ENCODE measurements at regions not wholly inside any gene's neighbourhood (a gene's known extent, or its start where the extent isn't known, plus 50 kb on each side); places are given as distances from the start of the nearest gene placed in this dataset.

GRCh38 chr12:115260762-115261675 lies 577.0 kb upstream of the TBX3 start:
- peaks cover 6 to 8% of the 10 kb centered on the region in 2 experiments for H3K4me1 ChIP-seq (ENCODE audit: control insufficient read depth in 1 of 2, insufficient read depth in 2 of 2, low read length in 2 of 2)
- H2BK5ac ChIP-seq (ENCODE audit: low read depth, low read length, poor library complexity) = no peak overlapping the region
- no peak overlapping the region for H4K91ac ChIP-seq (ENCODE audit: low read depth, low read length)
- WGBS (ENCODE audit: extremely low coverage, insufficient coverage, insufficient read length) = no CpG with 5 or more reads among the region's 7 CpGs
- no peak overlapping the region for H2AK5ac ChIP-seq (ENCODE audit: low read length)
- H3K9ac ChIP-seq (ENCODE audit: low read length) = no peak overlapping the region
- H3K4me2 ChIP-seq (ENCODE audit: low read length) = no peak overlapping the region
- H3K14ac ChIP-seq (ENCODE audit: low read length) = no peak overlapping the region
- H3K79me1 ChIP-seq (ENCODE audit: low read length) = no peaks in the 10 kb centered on the region
- H4K12ac ChIP-seq (ENCODE audit: low read depth, low read length) = no peak overlapping the region
- no peaks in the 10 kb centered on the region for H3K27me3 ChIP-seq (ENCODE audit: insufficient read depth, low read length)
- H3K79me2 ChIP-seq (ENCODE audit: control insufficient read depth, insufficient read depth, low read length, poor library complexity) = no peaks in the 10 kb centered on the region
- H3K18ac ChIP-seq (ENCODE audit: low read length) = no peak overlapping the region
- H2AFZ ChIP-seq (ENCODE audit: insufficient read depth, low read length, poor library complexity) = no peak overlapping the region
- H3K4ac ChIP-seq (ENCODE audit: low read depth, low read length) = no peak overlapping the region
- no peak overlapping the region for H3K4me3 ChIP-seq (ENCODE audit: low read depth, low read length)
- H3K23ac ChIP-seq (ENCODE audit: low read length) = no peak overlapping the region
- no peaks in the 10 kb centered on the region for H3K36me3 ChIP-seq (ENCODE audit: control insufficient read depth in 1 of 2, insufficient read depth in 2 of 2, low read length in 2 of 2)
- no peak overlapping the region for H2BK120ac ChIP-seq (ENCODE audit: insufficient read depth, low read length, poor library complexity)
- no peak overlapping the region for H2BK12ac ChIP-seq (ENCODE audit: low read length)
- DNase-seq = peak in 1 of 2 donors; percentile 3
- H3K9me3 ChIP-seq (ENCODE audit: insufficient read depth, low read depth, low read length) = no peaks in the 10 kb centered on the region
- no peak overlapping the region for H3K27ac ChIP-seq (ENCODE audit: low read depth, low read length)
- H4K8ac ChIP-seq (ENCODE audit: low read depth, low read length) = no peak overlapping the region

DNA sequence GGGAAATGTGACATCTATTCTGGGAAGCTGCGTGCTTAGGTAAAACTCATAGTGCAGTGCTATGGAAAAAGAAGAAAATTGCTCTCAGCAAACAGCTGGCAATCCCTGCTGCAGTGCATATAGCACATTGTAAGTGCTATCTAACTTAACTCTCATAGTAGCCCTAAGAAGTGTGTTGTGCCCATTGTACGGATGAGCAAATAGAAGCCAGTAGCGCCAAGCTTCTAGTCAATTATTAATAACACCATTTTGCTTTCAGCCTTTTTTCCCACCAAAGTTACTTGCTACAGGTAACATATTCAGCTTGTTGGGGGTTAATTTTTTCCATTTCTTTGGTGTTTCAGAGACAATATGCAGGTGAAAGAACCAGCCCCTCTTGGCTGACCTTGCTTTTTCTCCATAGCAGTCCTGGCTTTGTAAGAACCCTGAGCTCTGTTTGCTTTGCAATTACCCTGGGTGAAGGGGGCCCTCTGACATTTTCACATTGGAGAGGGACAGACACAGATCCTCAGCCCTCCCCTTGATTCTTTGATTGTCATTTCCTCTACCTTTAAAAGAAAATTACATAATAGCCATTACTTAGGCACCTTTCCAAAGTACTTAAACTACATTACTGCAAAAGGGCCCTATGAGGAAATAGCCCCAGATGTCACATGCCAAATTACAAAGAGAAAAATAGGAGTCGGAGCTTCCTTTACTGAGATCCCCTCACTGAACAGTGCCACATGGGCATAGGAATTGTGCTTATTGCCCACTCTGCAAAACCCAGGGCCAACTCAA lies 576.2 kb upstream of the TBX3 start:
- Histone ChIP-seq H3K9ac (ENCODE audit: low read length) (no peak overlapping the region), H3K4me1 (ENCODE audit: control insufficient read depth in 1 of 2, insufficient read depth in 2 of 2, low read length in 2 of 2) (peaks cover 6 to 8% of the 10 kb centered on the region in 2 experiments), H3K27ac (ENCODE audit: low read depth, low read length) (no peak overlapping the region), H3K4ac (ENCODE audit: low read depth, low read length) (no peak overlapping the region), H4K91ac (ENCODE audit: low read depth, low read length) (no peak overlapping the region), H3K9me3 (ENCODE audit: insufficient read depth, low read depth, low read length) (no peaks in the 10 kb centered on the region), H3K79me2 (ENCODE audit: control insufficient read depth, insufficient read depth, low read length, poor library complexity) (no peaks in the 10 kb centered on the region), H2AFZ (ENCODE audit: insufficient read depth, low read length, poor library complexity) (no peak overlapping the region), H3K36me3 (ENCODE audit: control insufficient read depth in 1 of 2, insufficient read depth in 2 of 2, low read length in 2 of 2) (no peaks in the 10 kb centered on the region), H3K23ac (ENCODE audit: low read length) (no peak overlapping the region), H3K27me3 (ENCODE audit: insufficient read depth, low read length) (no peaks in the 10 kb centered on the region), H3K4me3 (ENCODE audit: low read depth, low read length) (no peak overlapping the region), H3K18ac (ENCODE audit: low read length) (no peak overlapping the region), H4K8ac (ENCODE audit: low read depth, low read length) (no peak overlapping the region), H3K79me1 (ENCODE audit: low read length) (no peaks in the 10 kb centered on the region), H2BK12ac (ENCODE audit: low read length) (no peak overlapping the region), H2AK5ac (ENCODE audit: low read length) (no peak overlapping the region), H2BK5ac (ENCODE audit: low read depth, low read length, poor library complexity) (no peak overlapping the region), H3K14ac (ENCODE audit: low read length) (no peak overlapping the region), H2BK120ac (ENCODE audit: insufficient read depth, low read length, poor library complexity) (no peak overlapping the region), H4K12ac (ENCODE audit: low read depth, low read length) (no peak overlapping the region), H3K4me2 (ENCODE audit: low read length) (no peak overlapping the region)
- WGBS (ENCODE audit: extremely low coverage, insufficient coverage, insufficient read length) = no CpG with 5 or more reads among the region's 4 CpGs
- DNase-seq = no peak

- Histone ChIP-seq H3K4me2 (ENCODE audit: low read length) (no peak overlapping the region), H3K79me1 (ENCODE audit: low read length) (no peaks in the 10 kb centered on the region), H3K4ac (ENCODE audit: low read depth, low read length) (no peak overlapping the region), H4K8ac (ENCODE audit: low read depth, low read length) (no peak overlapping the region), H2BK12ac (ENCODE audit: low read length) (no peak overlapping the region), H4K12ac (ENCODE audit: low read depth, low read length) (no peak overlapping the region), H2BK120ac (ENCODE audit: insufficient read depth, low read length, poor library complexity) (no peak overlapping the region), H2BK5ac (ENCODE audit: low read depth, low read length, poor library complexity) (no peak overlapping the region), H2AFZ (ENCODE audit: insufficient read depth, low read length, poor library complexity) (no peak overlapping the region), H4K91ac (ENCODE audit: low read depth, low read length) (no peak overlapping the region), H3K36me3 (ENCODE audit: control insufficient read depth in 1 of 2, insufficient read depth in 2 of 2, low read length in 2 of 2) (no peaks in the 10 kb centered on the region), H3K9me3 (ENCODE audit: insufficient read depth, low read depth, low read length) (peaks cover 2% of the 10 kb centered on the region), H2AK5ac (ENCODE audit: low read length) (no peak overlapping the region), H3K9ac (ENCODE audit: low read length) (no peak overlapping the region), H3K4me1 (ENCODE audit: control insufficient read depth in 1 of 2, insufficient read depth in 2 of 2, low read length in 2 of 2) (peaks cover 6 to 8% of the 10 kb centered on the region in 2 experiments), H3K27ac (ENCODE audit: low read depth, low read length) (no peak overlapping the region), H3K18ac (ENCODE audit: low read length) (no peak overlapping the region), H3K79me2 (ENCODE audit: control insufficient read depth, insufficient read depth, low read length, poor library complexity) (no peaks in the 10 kb centered on the region), H3K27me3 (ENCODE audit: insufficient read depth, low read length) (no peaks in the 10 kb centered on the region), H3K4me3 (ENCODE audit: low read depth, low read length) (no peak overlapping the region), H3K23ac (ENCODE audit: low read length) (no peak overlapping the region), H3K14ac (ENCODE audit: low read length) (no peak overlapping the region)
- WGBS (ENCODE audit: extremely low coverage, insufficient coverage, insufficient read length) = no CpG with 5 or more reads among the region's 2 CpGs
- no peak for DNase-seq
Observed at GRCh38 chr12:115257791-115258190, 573.8 kb upstream of the TBX3 start.

DNA sequence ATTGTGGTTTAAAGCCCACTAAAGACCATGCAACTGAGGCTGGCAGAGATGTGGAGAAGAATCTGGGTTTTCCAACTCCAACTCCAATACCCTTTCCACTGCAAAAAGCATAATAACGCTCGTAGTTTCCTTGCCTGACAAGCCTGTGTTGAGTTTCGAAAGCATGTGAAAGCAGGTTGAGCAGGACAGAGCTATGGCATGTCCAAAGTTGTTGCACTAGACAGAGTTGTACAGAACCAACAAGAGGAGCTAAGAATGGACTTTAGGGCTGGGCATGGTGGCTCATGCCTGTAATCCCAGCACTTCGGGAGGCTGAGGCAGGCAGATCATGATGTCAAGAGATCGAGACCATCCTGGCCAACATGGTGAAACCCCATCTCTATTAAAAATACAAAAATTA lies 572.0 kb upstream of the TBX3 start:
- no peaks in the 10 kb centered on the region for H3K79me2 ChIP-seq (ENCODE audit: control insufficient read depth, insufficient read depth, low read length, poor library complexity)
- no peak overlapping the region for H4K8ac ChIP-seq (ENCODE audit: low read depth, low read length)
- H2BK5ac ChIP-seq (ENCODE audit: low read depth, low read length, poor library complexity) = no peak overlapping the region
- H3K4me2 ChIP-seq (ENCODE audit: low read length) = no peak overlapping the region
- no peaks in the 10 kb centered on the region for H3K36me3 ChIP-seq (ENCODE audit: control insufficient read depth in 1 of 2, insufficient read depth in 2 of 2, low read length in 2 of 2)
- no peak overlapping the region for H3K14ac ChIP-seq (ENCODE audit: low read length)
- no peak overlapping the region for H3K4me3 ChIP-seq (ENCODE audit: low read depth, low read length)
- H3K4ac ChIP-seq (ENCODE audit: low read depth, low read length) = no peak overlapping the region
- H3K9ac ChIP-seq (ENCODE audit: low read length) = no peak overlapping the region
- no peak overlapping the region for H3K18ac ChIP-seq (ENCODE audit: low read length)
- no peaks in the 10 kb centered on the region for H3K27me3 ChIP-seq (ENCODE audit: insufficient read depth, low read length)
- no peak overlapping the region for H3K23ac ChIP-seq (ENCODE audit: low read length)
- DNase-seq = no peak
- no peak overlapping the region for H4K91ac ChIP-seq (ENCODE audit: low read depth, low read length)
- H2BK12ac ChIP-seq (ENCODE audit: low read length) = no peak overlapping the region
- H2AFZ ChIP-seq (ENCODE audit: insufficient read depth, low read length, poor library complexity) = no peak overlapping the region
- peaks cover 2% of the 10 kb centered on the region for H3K79me1 ChIP-seq (ENCODE audit: low read length)
- no peak overlapping the region for H4K12ac ChIP-seq (ENCODE audit: low read depth, low read length)
- peaks cover 2% of the 10 kb centered on the region for H3K9me3 ChIP-seq (ENCODE audit: insufficient read depth, low read depth, low read length)
- no peak overlapping the region for H3K27ac ChIP-seq (ENCODE audit: low read depth, low read length)
- no peak overlapping the region for H2AK5ac ChIP-seq (ENCODE audit: low read length)
- peaks cover 6 to 11% of the 10 kb centered on the region in 2 experiments for H3K4me1 ChIP-seq (ENCODE audit: control insufficient read depth in 1 of 2, insufficient read depth in 2 of 2, low read length in 2 of 2)
- no peak overlapping the region for H2BK120ac ChIP-seq (ENCODE audit: insufficient read depth, low read length, poor library complexity)
- WGBS (ENCODE audit: extremely low coverage, insufficient coverage, insufficient read length) = no CpG with 5 or more reads among the region's 5 CpGs

Data from trophoblast cell (in vitro differentiated cells and primary cell).